ENCODE measurements at regions not wholly inside any gene's neighbourhood (a gene's known extent, or its start where the extent isn't known, plus 50 kb on each side); places are given as distances from the start of the nearest gene placed in this dataset.
A peak's percentile ranks its signal among the peaks of the same experiment; 100 is the strongest.
"Not testable (repeated sequence)": the region's sequence is repeated elsewhere in the genome, so short reads cannot be mapped to it uniquely, and the experiment has no call there.

DNA sequence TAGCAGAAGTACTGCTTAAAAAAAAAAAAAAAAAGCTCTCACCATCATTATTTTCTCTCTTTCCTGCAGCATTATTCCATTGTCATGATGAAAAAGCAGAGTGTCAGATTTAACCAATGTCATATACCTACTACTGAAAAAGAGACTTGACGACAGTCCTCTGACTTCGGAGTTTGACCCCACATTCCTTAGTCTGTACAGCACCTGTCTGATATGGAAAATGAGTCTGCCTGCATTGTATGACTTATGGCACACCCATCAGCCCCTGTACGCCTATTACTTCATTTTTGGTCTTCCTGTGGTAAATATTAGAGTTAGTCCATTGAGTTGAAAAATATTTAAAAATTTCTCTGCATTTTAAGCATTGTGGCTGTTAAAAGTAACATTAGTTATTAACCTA, 54.5 kb upstream of the NOX4 start:
- no peak for DNase-seq (ENCODE audit: low read depth)

GRCh38 chr11:89555781-89556180, 64.6 kb upstream of the NOX4 start:
- DNase-seq (ENCODE audit: low read depth): not testable (repeated sequence)

GRCh38 chr11:89556731-89557707, 65.8 kb upstream of the NOX4 start:
- peak; percentile 58 for DNase-seq (ENCODE audit: low read depth)

GRCh38 chr11:89560598-89560997, 69.4 kb upstream of the NOX4 start:
- not testable (repeated sequence) for DNase-seq (ENCODE audit: low read depth)

- not testable (repeated sequence) for DNase-seq (ENCODE audit: low read depth)
Measured at GRCh38 chr11:89562731-89563130, 71.6 kb upstream of the NOX4 start.

DNA sequence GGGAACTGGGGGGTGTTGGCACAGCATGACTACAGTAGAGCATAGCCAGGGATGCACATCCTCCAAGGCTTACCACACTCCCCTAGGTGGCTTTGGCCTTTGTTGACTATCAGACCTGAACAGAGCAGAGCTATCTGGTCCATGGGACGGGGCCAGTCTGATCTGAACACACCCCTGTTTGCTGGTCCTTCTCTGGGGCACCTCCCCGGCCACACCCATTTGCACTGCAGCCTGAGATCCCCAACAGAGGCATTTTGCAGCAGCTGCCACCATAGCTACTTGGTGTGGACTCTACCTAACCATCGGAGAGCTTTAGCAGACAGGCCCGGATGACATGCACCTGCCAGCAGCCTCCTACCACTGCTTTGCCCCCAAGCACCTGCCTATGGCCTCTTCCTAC, 75.8 kb upstream of the NOX4 start:
- DNase-seq (ENCODE audit: low read depth): no peak

- DNase-seq (ENCODE audit: low read depth): not testable (repeated sequence)
Measured at GRCh38 chr11:89569387-89569786, 78.2 kb upstream of the NOX4 start.

DNA sequence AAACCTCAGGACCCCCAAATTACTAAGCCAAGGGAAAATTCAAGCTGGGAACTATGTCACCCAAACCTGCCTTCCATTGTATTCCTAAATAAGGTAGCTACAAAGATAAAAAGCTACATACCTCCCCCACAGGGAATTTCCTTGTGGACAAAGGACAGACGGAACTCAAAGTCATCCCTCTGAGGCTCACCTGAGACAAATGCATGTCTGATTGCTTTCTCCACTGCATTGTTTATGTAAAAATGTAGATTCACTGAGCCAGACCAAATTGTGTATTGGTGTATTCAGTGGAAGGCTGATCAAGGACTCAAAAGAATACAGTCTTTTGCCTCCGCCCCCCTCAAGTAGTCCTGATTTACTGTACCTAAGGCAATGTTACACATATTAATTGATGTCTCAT, 80.5 kb upstream of the NOX4 start:
- not testable (repeated sequence) for DNase-seq (ENCODE audit: low read depth)

DNA sequence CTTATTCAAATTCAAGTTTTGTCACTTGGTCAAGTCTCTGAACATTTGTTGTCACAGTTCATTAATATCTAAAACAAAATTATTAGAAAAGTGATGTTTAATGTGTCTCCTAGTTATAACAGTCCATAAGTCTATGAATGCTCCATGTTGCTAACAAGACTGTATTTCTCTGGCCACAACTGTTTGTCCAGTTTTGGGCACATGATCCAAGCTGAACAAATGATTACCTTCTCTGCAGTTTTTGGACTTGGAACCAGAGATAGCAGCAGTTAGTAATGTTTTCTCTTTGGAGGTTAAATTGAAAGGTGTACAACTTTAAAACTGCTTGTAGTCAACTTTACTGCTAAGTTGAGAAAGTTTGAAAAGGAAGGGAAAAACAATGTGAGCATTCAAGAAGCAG, 84.7 kb upstream of the NOX4 start:
- DNase-seq (ENCODE audit: low read depth): not testable (repeated sequence)

GRCh38 chr11:89577428-89577827, 86.3 kb upstream of the NOX4 start:
- DNase-seq (ENCODE audit: low read depth): not testable (repeated sequence)

GRCh38 chr11:89583580-89583979, 92.4 kb upstream of the NOX4 start:
- DNase-seq (ENCODE audit: low read depth): no peak

DNA sequence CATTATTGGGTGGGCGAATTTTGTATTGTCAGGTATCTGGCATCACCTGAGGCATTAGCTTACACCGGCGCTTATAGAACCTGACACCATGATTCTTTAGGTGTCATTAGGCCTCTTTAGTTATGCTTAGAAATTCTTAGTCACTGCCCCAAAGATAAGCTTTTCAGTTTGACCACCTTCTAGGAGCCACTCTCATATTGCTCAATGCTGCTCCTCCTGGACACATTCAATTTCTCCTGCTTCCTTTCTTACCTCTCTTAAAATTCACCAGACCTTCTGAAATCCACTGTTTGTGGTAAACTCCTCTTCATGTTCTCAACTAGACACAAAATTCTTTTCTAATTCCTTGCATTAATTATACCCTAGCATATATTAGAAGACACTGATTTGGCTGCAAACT, 93.9 kb upstream of the NOX4 start:
- not testable (repeated sequence) for DNase-seq (ENCODE audit: low read depth)

DNA sequence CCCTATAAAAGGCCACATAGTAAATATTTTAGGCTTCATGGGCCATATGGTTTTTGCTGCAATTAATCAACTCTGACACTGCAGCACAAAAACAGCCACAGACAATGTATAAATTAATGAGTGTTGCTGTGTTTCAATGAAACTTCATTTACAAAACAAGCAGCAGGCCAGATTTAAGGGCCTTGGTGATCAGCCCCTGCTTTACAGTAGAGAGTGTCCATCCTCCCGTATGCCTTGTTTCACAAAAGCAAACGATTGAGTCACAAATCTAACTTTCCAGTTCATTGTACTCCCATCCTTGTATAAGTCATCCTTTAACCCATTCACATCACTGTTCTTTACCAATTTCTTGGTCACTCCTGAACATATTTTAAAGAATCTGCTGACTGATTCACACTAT, 94.3 kb upstream of the NOX4 start:
- not testable (repeated sequence) for DNase-seq (ENCODE audit: low read depth)

DNA sequence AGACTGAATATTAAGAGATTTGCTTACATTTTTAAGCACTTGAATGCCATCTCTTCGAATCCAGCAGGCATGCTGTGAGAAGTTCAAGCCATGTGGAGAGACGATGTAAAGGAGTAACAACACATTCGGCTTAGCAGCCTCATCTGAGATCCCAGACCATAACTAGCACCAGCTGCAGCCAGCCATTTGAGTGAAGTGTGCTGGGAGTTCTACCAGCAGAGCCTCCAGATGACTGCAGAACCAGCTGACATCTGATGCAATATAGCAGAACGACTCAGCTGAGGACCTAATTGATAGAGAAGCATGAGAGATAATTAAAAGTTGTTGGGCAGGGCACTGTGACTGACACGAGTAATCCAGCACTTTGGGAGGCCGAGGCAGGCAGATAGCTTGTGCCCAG, 98.2 kb upstream of the NOX4 start:
- not testable (repeated sequence) for DNase-seq (ENCODE audit: low read depth)

DNA sequence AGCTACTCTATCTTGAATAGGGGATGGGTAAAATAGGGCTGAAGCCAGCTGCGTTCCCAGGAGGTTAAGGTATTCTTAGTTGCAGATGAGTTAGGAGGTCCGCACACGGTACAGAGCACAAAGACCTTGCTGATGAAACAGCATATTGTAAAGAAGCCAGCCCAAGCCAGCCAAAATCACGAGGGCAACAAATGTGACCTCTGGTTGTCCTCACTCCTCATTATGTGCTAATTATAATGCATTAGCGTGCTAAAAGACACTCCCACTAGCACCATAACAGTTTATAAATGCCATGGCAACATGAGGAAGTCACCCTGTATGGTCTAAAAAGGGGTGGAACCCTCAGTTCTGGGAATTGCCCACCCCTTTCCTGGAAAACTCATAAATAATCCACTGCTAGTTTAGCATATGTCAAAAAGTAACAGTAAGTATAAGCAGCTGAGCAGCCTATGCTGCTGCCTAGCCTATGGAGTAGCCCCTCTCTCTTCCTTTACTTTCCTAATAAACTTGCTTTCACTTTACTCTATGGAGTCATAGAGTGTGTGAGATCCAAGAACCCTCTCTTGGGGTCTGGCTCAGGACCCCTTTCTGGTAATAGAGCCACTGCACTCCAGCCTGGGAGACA, 98.9 kb upstream of the NOX4 start:
- not testable (repeated sequence) for DNase-seq (ENCODE audit: low read depth)

- DNase-seq (ENCODE audit: low read depth): not testable (repeated sequence)
Measured at GRCh38 chr11:89601263-89601662, 108.8 kb upstream of the TRIM77 start.

DNA sequence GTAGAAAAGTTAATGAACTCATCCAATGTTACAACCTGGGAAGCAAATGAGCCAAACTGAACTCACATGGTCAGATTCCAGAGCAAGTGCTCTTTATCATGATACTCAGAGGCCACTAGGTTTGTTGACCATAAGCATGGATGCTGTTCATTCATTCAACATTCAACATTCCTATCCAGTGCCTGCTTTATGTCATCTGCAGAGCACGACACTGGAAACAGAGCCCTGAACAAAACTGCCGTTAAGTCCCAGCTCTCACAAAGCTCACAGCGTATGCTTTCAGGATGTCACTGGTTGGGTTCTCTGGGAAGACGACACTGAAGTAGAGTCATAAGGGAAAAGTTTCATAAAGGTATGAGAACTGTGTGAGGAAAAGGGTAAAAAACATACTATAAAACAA, 105.8 kb upstream of the TRIM77 start:
- DNase-seq (ENCODE audit: low read depth): no peak

DNA sequence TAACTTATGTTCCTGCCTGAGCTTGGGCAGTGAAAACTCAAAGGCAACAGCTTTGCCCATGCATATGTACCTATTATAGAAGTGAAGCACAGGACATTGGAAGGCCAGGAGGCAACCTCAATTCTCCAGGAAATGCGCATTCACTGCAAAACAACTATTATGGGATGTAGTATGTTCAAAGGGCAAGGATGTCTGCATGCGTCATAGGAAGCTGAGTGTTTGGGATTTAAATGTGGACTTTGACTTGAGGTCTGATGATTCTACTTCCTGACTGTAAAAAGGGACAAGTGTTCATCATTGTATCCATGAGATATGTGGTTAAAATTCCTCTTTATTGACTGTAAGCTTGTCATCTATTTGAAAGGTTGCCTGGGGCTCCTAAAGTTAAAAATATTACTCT, 103.3 kb upstream of the TRIM77 start:
- DNase-seq (ENCODE audit: low read depth): not testable (repeated sequence)

- DNase-seq (ENCODE audit: low read depth): not testable (repeated sequence)
Measured at GRCh38 chr11:89607497-89607896, 102.6 kb upstream of the TRIM77 start.

- DNase-seq (ENCODE audit: low read depth): no peak
Measured at GRCh38 chr11:89608234-89608966, 101.7 kb upstream of the TRIM77 start.

DNA sequence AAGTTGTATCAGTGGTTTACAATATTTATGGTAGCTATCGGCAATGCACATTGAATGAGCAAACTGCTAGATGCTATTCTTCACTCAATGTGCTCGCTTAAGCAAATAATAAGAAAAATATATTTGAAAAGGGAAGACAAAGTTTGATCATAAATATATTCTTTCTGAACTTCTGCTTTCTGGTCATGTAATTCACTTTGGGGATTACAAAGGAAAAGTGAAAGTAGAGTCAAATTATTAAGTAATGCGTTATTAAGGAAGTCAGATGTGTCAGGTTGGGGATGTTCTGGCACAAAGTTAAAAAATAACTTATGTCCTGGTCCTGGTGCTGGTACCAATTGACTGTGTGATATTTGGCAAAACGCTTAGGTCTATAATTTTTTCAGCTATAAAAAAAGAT, 98.0 kb upstream of the TRIM77 start:
- DNase-seq (ENCODE audit: low read depth): no peak

DNA sequence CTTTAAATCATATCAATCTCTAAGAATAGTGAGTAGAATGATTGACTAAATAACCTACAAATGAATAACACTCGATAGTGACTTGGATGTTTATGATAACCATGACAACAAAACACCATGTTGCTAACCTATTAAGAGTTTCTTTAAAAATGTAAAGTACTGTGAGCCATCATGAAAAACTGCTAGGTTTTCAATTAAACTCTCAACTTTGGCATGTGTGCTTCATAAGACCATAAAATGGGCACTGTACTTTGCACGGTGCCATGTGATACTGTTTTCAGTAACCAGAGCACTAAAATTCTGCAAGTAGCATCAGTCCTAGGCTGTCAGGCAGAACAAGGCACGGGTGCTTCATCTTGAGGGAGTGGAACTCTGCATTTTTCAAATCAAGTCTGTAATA, 96.2 kb upstream of the TRIM77 start:
- no peak for DNase-seq (ENCODE audit: low read depth)
